WTC11 (cell line): ENCODE measurements at regions not wholly inside any gene's neighbourhood (a gene's known extent, or its start where the extent isn't known, plus 50 kb on each side); places are given as distances from the start of the nearest gene placed in this dataset.

Source experiments
- ATAC-seq: fragments of 200-7000 bp; cut with Tn5 transposase; 2 replicates; pipeline ENCODE4 v1.10.0; 2021; ENCODE audit warnings: mild to moderate bottlenecking, moderate library complexity
- CTCF ChIA-PET: fragments of 300-600 bp; sonication (Branson Sonifier 250); formaldehyde crosslinking; loops from one replicate; lab custom pipeline; 2021; ENCODE audit warnings: antibody characterized with exemption; lab: Charles Lee
- POLR2A ChIA-PET: fragments of 350-600 bp; sonication (Branson Sonifier 250); formaldehyde crosslinking; loops from one replicate; lab custom pipeline; 2021; ENCODE audit warnings: antibody characterized with exemption; lab: Charles Lee
- DNase-seq: peaks from one replicate; pipeline ENCODE4 v3.0.0; 2021; ENCODE audit warnings: low spot score
- H3K27ac Mint-ChIP-seq: 2 replicates; pipeline ENCODE4 v1.8.0; 2021; ENCODE audit warnings: mixed read lengths
- H3K27me3 Mint-ChIP-seq: 2 replicates; pipeline ENCODE4 v1.8.0; 2021; ENCODE audit warnings: low read depth, mild to moderate bottlenecking, moderate library complexity, mixed read lengths
- H3K36me3 Mint-ChIP-seq: 2 replicates; pipeline ENCODE4 v1.8.0; 2021; ENCODE audit warnings: mixed read lengths
- H3K4me1 Mint-ChIP-seq: 2 replicates; pipeline ENCODE4 v1.8.0; 2022; ENCODE audit warnings: mixed read lengths
- H3K4me3 Mint-ChIP-seq: 2 replicates; pipeline ENCODE4 v1.8.0; 2021; ENCODE audit warnings: mild to moderate bottlenecking, moderate library complexity, mixed read lengths
- H3K9me3 Mint-ChIP-seq: 2 replicates; pipeline ENCODE4 v1.8.0; 2021; ENCODE audit warnings: mixed read lengths
- ATF3 ChIP-seq: sonication (generic); formaldehyde crosslinking; conservative IDR thresholded peaks from 2 replicates; pipeline ENCODE4 v1.8.1; 2022; ENCODE audit warnings: mild to moderate bottlenecking, missing genetic modification reagents
- CBFB ChIP-seq: sonication (generic); formaldehyde crosslinking; IDR thresholded peaks from 2 replicates; pipeline ENCODE4 v1.8.1; 2022; ENCODE audit warnings: mild to moderate bottlenecking, low read depth, missing genetic modification reagents
- CREM ChIP-seq: sonication (generic); formaldehyde crosslinking; IDR thresholded peaks from 2 replicates; pipeline ENCODE4 v1.8.1; 2022; ENCODE audit warnings: mild to moderate bottlenecking, missing genetic modification reagents, moderate library complexity
- ELF4 ChIP-seq: sonication (generic); formaldehyde crosslinking; IDR thresholded peaks from 2 replicates; pipeline ENCODE4 v1.8.1; 2022; ENCODE audit warnings: low read depth, mild to moderate bottlenecking, moderate library complexity, missing genetic modification reagents
- ESRRA ChIP-seq: sonication (generic); formaldehyde crosslinking; IDR thresholded peaks from 2 replicates; pipeline ENCODE4 v1.8.1; 2022; ENCODE audit warnings: mild to moderate bottlenecking, missing genetic modification reagents, borderline replicate concordance
- ETV6 ChIP-seq: sonication (generic); formaldehyde crosslinking; IDR thresholded peaks from 2 replicates; pipeline ENCODE4 v1.8.1; 2022; ENCODE audit warnings: mild to moderate bottlenecking, missing genetic modification reagents
- GRHL2 ChIP-seq: fragments of 250-450 bp; sonication (Bioruptor Pico); IDR thresholded peaks from 2 replicates; pipeline ENCODE4 v1.8.0; 2022; ENCODE audit warnings: mild to moderate bottlenecking, moderate library complexity; ENCODE audit not compliant: insufficient replicate concordance, severe bottlenecking
- IRF1 ChIP-seq: sonication (generic); formaldehyde crosslinking; IDR thresholded peaks from 2 replicates; pipeline ENCODE4 v1.8.0; 2023; ENCODE audit warnings: missing genetic modification reagents
- IRF2 ChIP-seq: sonication (generic); formaldehyde crosslinking; IDR thresholded peaks from 2 replicates; pipeline ENCODE4 v1.8.0; 2022; ENCODE audit warnings: low read depth, missing genetic modification reagents, borderline replicate concordance
- NFYB ChIP-seq: sonication (generic); formaldehyde crosslinking; conservative IDR thresholded peaks from 2 replicates; pipeline ENCODE4 v1.8.0; 2022; ENCODE audit warnings: low read depth, missing genetic modification reagents
- PRDM15 ChIP-seq: sonication (generic); formaldehyde crosslinking; IDR thresholded peaks from 2 replicates; pipeline ENCODE4 v1.8.0; 2022; ENCODE audit warnings: missing genetic modification reagents
- SOX15 ChIP-seq: fragments of 250-450 bp; sonication (Bioruptor Pico); IDR thresholded peaks from 2 replicates; pipeline ENCODE4 v1.9.0; 2021; ENCODE audit warnings: mild to moderate bottlenecking
- ZNF423 ChIP-seq: fragments of 250-450 bp; sonication (Bioruptor Pico); IDR thresholded peaks from 2 replicates; pipeline ENCODE4 v2.1.2; 2022; ENCODE audit warnings: mild to moderate bottlenecking, moderate library complexity
- TF ChIP-seq, protein P1 (sequence below): sonication (generic); formaldehyde crosslinking; IDR thresholded peaks from 2 replicates; pipeline ENCODE4 v1.8.1; 2023; ENCODE audit warnings: mild to moderate bottlenecking, missing genetic modification reagents, moderate library complexity
- TF ChIP-seq, protein P2 (sequence below): fragments of 250-450 bp; sonication (Bioruptor Pico); IDR thresholded peaks from 2 replicates; pipeline ENCODE4 v1.9.0; 2021; ENCODE audit warnings: moderate library complexity, mild to moderate bottlenecking, inconsistent platforms, borderline replicate concordance
- TF ChIP-seq, protein P3 (sequence below): sonication (generic); formaldehyde crosslinking; IDR thresholded peaks from 2 replicates; pipeline ENCODE4 v1.8.1; 2022; ENCODE audit warnings: low read depth, missing genetic modification reagents, borderline replicate concordance
- TF ChIP-seq, protein P4 (sequence below): sonication (generic); formaldehyde crosslinking; IDR thresholded peaks from 2 replicates; pipeline ENCODE4 v1.8.1; 2022; ENCODE audit warnings: low read depth, mild to moderate bottlenecking, moderate library complexity, missing genetic modification reagents, borderline replicate concordance

DNA sequence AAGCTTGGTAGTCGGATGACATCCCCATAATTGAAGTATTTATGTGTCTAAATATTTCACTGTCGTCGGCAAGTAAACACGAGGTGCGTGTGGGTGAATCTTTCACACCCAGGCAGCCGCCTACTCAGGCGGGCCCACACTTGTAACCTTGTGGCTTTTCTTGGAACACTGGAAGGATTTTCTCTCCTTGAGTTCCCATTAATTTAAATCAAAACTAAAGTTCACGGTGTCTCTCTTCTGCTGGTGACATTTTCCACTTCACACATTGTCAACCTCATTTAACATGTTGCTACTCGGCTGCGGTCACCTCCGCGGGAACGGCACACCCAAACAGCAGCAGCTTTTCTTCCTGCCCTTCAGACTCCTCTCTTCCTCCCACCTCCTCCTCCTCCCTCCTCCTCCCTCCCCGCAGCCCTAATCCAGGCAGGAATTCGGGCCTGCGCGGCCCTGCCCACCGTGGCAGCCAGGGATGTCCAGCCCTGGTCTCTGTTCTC is 336.6 kb downstream of the QKI start:
- Mint-ChIP-seq H3K9me3 (peaks cover 23% of the 10 kb centered on the region), H3K36me3 (peaks cover 9% of the 10 kb centered on the region), H3K4me1 (peaks cover 17% of the 10 kb centered on the region), H3K4me3 (no peak overlapping the region), H3K27me3 (peaks cover 10% of the 10 kb centered on the region), H3K27ac (no peak overlapping the region)
- no peak for TF ChIP-seq ETV6 (CRISPR knock-in tag)
- TF ChIP-seq, protein P1, sequence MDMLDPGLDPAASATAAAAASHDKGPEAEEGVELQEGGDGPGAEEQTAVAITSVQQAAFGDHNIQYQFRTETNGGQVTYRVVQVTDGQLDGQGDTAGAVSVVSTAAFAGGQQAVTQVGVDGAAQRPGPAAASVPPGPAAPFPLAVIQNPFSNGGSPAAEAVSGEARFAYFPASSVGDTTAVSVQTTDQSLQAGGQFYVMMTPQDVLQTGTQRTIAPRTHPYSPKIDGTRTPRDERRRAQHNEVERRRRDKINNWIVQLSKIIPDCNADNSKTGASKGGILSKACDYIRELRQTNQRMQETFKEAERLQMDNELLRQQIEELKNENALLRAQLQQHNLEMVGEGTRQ (CRISPR knock-in tag): no peak
- no peak for TF ChIP-seq ZNF423 (CRISPR knock-in tag)
- TF ChIP-seq ESRRA (CRISPR knock-in tag): no peak
- TF ChIP-seq IRF1 (CRISPR knock-in tag): no peak
- TF ChIP-seq GRHL2: no peak
- TF ChIP-seq IRF2 (CRISPR knock-in tag): no peak
- no peak for TF ChIP-seq PRDM15 (CRISPR knock-in tag)
- no peak for TF ChIP-seq CREM (CRISPR knock-in tag)
- TF ChIP-seq NFYB (CRISPR knock-in tag): no peak
- TF ChIP-seq, protein P2, sequence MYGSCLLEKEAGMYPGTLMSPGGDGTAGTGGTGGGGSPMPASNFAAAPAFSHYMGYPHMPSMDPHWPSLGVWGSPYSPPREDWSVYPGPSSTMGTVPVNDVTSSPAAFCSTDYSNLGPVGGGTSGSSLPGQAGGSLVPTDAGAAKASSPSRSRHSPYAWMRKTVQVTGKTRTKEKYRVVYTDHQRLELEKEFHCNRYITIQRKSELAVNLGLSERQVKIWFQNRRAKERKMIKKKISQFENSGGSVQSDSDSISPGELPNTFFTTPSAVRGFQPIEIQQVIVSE (CRISPR knock-in tag): no peak
- TF ChIP-seq, protein P3, sequence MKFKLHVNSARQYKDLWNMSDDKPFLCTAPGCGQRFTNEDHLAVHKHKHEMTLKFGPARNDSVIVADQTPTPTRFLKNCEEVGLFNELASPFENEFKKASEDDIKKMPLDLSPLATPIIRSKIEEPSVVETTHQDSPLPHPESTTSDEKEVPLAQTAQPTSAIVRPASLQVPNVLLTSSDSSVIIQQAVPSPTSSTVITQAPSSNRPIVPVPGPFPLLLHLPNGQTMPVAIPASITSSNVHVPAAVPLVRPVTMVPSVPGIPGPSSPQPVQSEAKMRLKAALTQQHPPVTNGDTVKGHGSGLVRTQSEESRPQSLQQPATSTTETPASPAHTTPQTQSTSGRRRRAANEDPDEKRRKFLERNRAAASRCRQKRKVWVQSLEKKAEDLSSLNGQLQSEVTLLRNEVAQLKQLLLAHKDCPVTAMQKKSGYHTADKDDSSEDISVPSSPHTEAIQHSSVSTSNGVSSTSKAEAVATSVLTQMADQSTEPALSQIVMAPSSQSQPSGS: no peak
- TF ChIP-seq ELF4 (CRISPR knock-in tag): no peak
- no peak for TF ChIP-seq ATF3 (CRISPR knock-in tag)
- no peak for TF ChIP-seq SOX15 (CRISPR knock-in tag)
- no peak for TF ChIP-seq CBFB (CRISPR knock-in tag)
- TF ChIP-seq, protein P4, sequence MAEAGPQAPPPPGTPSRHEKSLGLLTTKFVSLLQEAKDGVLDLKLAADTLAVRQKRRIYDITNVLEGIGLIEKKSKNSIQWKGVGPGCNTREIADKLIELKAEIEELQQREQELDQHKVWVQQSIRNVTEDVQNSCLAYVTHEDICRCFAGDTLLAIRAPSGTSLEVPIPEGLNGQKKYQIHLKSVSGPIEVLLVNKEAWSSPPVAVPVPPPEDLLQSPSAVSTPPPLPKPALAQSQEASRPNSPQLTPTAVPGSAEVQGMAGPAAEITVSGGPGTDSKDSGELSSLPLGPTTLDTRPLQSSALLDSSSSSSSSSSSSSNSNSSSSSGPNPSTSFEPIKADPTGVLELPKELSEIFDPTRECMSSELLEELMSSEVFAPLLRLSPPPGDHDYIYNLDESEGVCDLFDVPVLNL (CRISPR knock-in tag): no peak
- ChIA-PET CTCF (no interaction called here), POLR2A (no interaction called here)
- peak; percentile 48; the same call in 1 of the 2 replicates for ATAC-seq
- DNase-seq: no peak
